Suppressor macrophage treated with lipopolysaccharide for 4 hours (primary cell): ENCODE measurements at regions not wholly inside any gene's neighbourhood (a gene's known extent, or its start where the extent isn't known, plus 50 kb on each side); places are given as distances from the start of the nearest gene placed in this dataset.
"Not testable (repeated sequence)": the region's sequence is repeated elsewhere in the genome, so short reads cannot be mapped to it uniquely, and the experiment has no call there.

Experiments used
- DNase-seq: peaks from one replicate; pipeline ENCODE4 v3.0.0-alpha.2; 2020

- DNase-seq = no peak
Observed at GRCh38 chr20:12699374-12700228, 309.2 kb upstream of the SPTLC3 start.

GRCh38 chr20:12700701-12701100 lies 308.1 kb upstream of the SPTLC3 start:
- DNase-seq = no peak

- no peak for DNase-seq
Observed at GRCh38 chr20:12702312-12702711, 306.5 kb upstream of the SPTLC3 start.

- DNase-seq = no peak
Observed at GRCh38 chr20:12715371-12715770, 293.4 kb upstream of the SPTLC3 start.

GRCh38 chr20:12715991-12716680 lies 292.6 kb upstream of the SPTLC3 start:
- DNase-seq = no peak

GRCh38 chr20:12717061-12717460 lies 291.7 kb upstream of the SPTLC3 start:
- DNase-seq = no peak

- no peak for DNase-seq
Observed at GRCh38 chr20:12718619-12719018, 290.2 kb upstream of the SPTLC3 start.

GRCh38 chr20:12721636-12722035 lies 287.1 kb upstream of the SPTLC3 start:
- DNase-seq = no peak

GRCh38 chr20:12722091-12722490 lies 286.7 kb upstream of the SPTLC3 start:
- DNase-seq = no peak

GRCh38 chr20:12723811-12724210 lies 285.0 kb upstream of the SPTLC3 start:
- DNase-seq = no peak

- no peak for DNase-seq
Observed at GRCh38 chr20:12728782-12729181, 280.0 kb upstream of the SPTLC3 start.

- no peak for DNase-seq
Observed at GRCh38 chr20:12729326-12729725, 279.4 kb upstream of the SPTLC3 start.

- DNase-seq = no peak
Observed at GRCh38 chr20:12733811-12734210, 275.0 kb upstream of the SPTLC3 start.

- no peak for DNase-seq
Observed at GRCh38 chr20:12737497-12737896, 271.3 kb upstream of the SPTLC3 start.

GRCh38 chr20:12737900-12738299 lies 270.9 kb upstream of the SPTLC3 start:
- no peak for DNase-seq

GRCh38 chr20:12740647-12741046 lies 268.1 kb upstream of the SPTLC3 start:
- no peak for DNase-seq

- DNase-seq = no peak
Observed at GRCh38 chr20:12744037-12744436, 264.7 kb upstream of the SPTLC3 start.

GRCh38 chr20:12748359-12748994 lies 260.3 kb upstream of the SPTLC3 start:
- DNase-seq = no peak

- DNase-seq = no peak
Observed at GRCh38 chr20:12750221-12750620, 258.6 kb upstream of the SPTLC3 start.

- DNase-seq = not testable (repeated sequence)
Observed at GRCh38 chr20:12752900-12753693, 255.7 kb upstream of the SPTLC3 start.

GRCh38 chr20:12753742-12754141 lies 255.0 kb upstream of the SPTLC3 start:
- DNase-seq = not testable (repeated sequence)

- not testable (repeated sequence) for DNase-seq
Observed at GRCh38 chr20:12759493-12759892, 249.3 kb upstream of the SPTLC3 start.

- no peak for DNase-seq
Observed at GRCh38 chr20:12762725-12763124, 246.0 kb upstream of the SPTLC3 start.
